ENCODE measurements at regions not wholly inside any gene's neighbourhood (a gene's known extent, or its start where the extent isn't known, plus 50 kb on each side); places are given as distances from the start of the nearest gene placed in this dataset.

- no peak for TF ChIP-seq CTCF (IDR thresholded peaks at IDR 0.05; ENCODE audit: low read depth, low read length, missing control alignments)
- H3K27me3 ChIP-seq (replicated peaks) = no peaks in the 10 kb centered on the region
- in situ Hi-C loops (cut with HindIII; ENCODE audit: low pct_ligation_motif_present, low sequenced_read_pairs) = no loop called here
- no peak for DNase-seq
- no peak overlapping the region for H3K4me3 ChIP-seq (ENCODE audit: low read depth, low read length)
- no peak overlapping the region for H3K27ac ChIP-seq
- H3K36me3 ChIP-seq (replicated peaks) = no peaks in the 10 kb centered on the region
Measured at GRCh38 chr3:30102356-30102755, 504.0 kb upstream of the TGFBR2 start.

DNA sequence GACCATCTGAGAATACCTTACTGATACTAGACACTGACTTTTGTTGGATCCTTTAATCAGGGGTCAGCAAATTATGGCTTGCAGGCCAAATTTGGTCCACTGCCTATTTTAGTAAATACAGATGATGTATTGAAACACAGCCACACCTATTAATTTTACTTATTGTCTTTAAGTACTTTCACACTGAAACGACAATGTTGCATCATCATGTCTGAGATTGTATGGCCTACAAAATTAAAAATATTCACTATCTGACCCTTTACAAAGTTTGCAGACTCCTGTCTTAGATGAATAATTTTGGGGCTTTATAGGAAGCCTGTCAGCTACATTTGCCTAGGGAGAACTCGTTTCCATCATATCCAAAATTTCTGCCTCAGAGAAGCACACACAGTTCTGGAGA is 503.2 kb upstream of the TGFBR2 start:
- DNase-seq = no peak
- Histone ChIP-seq H3K4me3 (ENCODE audit: low read depth, low read length) (no peak overlapping the region), H3K36me3 (replicated peaks) (no peaks in the 10 kb centered on the region), H3K27ac (no peak overlapping the region), H3K27me3 (replicated peaks) (no peaks in the 10 kb centered on the region)
- TF ChIP-seq CTCF (IDR thresholded peaks at IDR 0.05; ENCODE audit: low read depth, low read length, missing control alignments) = no peak
- in situ Hi-C loops (cut with HindIII; ENCODE audit: low pct_ligation_motif_present, low sequenced_read_pairs) = no loop called here

GRCh38 chr3:30107531-30107930 is 498.9 kb upstream of the TGFBR2 start:
- no peak for TF ChIP-seq CTCF (IDR thresholded peaks at IDR 0.05; ENCODE audit: low read depth, low read length, missing control alignments)
- Histone ChIP-seq H3K4me3 (ENCODE audit: low read depth, low read length) (no peak overlapping the region), H3K27me3 (replicated peaks) (no peaks in the 10 kb centered on the region), H3K27ac (no peak overlapping the region), H3K36me3 (replicated peaks) (no peaks in the 10 kb centered on the region)
- in situ Hi-C loops (cut with HindIII; ENCODE audit: low pct_ligation_motif_present, low sequenced_read_pairs) = no loop called here
- no peak for DNase-seq

DNA sequence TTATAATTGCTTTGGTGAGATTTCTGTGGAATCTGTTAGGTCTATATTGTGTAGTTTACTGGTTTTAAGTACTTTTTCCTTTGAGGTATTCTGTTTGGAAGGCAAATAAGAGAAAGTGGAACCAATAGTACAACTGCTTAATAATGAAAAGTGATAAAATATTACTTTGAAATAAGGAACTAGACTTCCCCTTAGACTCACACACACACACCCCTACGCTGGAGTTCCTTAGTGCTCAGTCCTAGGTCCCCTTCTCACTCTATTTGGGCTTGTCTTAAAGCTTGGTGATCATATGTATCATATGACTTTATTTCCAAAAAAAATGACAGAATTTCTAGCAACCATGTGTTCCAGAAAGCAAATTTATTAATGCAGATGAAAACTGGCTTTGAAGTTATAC is 494.0 kb upstream of the TGFBR2 start:
- Histone ChIP-seq H3K27me3 (replicated peaks) (no peaks in the 10 kb centered on the region), H3K4me3 (ENCODE audit: low read depth, low read length) (no peak overlapping the region), H3K36me3 (replicated peaks) (no peaks in the 10 kb centered on the region), H3K27ac (no peak overlapping the region)
- DNase-seq = no peak
- TF ChIP-seq CTCF (IDR thresholded peaks at IDR 0.05; ENCODE audit: low read depth, low read length, missing control alignments) = no peak
- in situ Hi-C loops (cut with HindIII; ENCODE audit: low pct_ligation_motif_present, low sequenced_read_pairs) = no loop called here

DNA sequence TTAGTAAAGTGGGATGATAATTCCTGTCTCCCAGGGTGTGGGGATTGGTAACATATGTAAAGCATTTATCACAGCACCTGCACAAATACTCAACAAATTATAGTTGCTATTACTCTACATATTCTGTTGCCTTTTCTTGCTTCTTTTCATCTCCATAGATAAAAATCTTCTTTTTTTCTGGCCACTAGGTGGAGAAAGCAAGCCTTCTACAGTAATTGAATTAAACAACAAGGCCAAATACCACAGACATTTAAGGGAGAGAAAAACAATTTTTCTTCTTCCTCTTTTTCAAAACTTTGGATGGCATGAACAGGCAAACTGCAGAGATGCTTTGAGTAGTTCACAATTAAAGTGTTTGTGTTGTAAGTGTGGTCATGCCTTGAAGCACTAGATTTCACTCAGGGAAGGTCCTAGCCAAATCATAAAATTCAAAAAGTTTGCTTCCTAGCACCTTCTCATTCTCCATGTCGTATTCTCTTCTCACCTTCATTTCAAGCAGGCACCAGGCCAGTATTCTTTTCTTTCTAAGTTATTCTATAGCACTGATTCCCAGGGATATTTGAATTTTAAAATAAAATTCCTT is 493.4 kb upstream of the TGFBR2 start:
- Histone ChIP-seq H3K27ac (no peak overlapping the region), H3K36me3 (replicated peaks) (no peaks in the 10 kb centered on the region), H3K27me3 (replicated peaks) (no peaks in the 10 kb centered on the region), H3K4me3 (ENCODE audit: low read depth, low read length) (no peak overlapping the region)
- TF ChIP-seq CTCF (IDR thresholded peaks at IDR 0.05; ENCODE audit: low read depth, low read length, missing control alignments) = peak; percentile 46
- in situ Hi-C loops (cut with HindIII; ENCODE audit: low pct_ligation_motif_present, low sequenced_read_pairs) = no loop called here
- peak; percentile 11 for DNase-seq

- Histone ChIP-seq H3K27me3 (replicated peaks) (no peaks in the 10 kb centered on the region), H3K4me3 (ENCODE audit: low read depth, low read length) (no peak overlapping the region), H3K36me3 (replicated peaks) (no peaks in the 10 kb centered on the region), H3K27ac (no peak overlapping the region)
- in situ Hi-C loops (cut with HindIII; ENCODE audit: low pct_ligation_motif_present, low sequenced_read_pairs) = no loop called here
- no peak for DNase-seq
- TF ChIP-seq CTCF (IDR thresholded peaks at IDR 0.05; ENCODE audit: low read depth, low read length, missing control alignments) = no peak
Measured at GRCh38 chr3:30113906-30114305, 492.5 kb upstream of the TGFBR2 start.
